Epithelial cell of prostate (primary cell): ENCODE measurements at regions not wholly inside any gene's neighbourhood (a gene's known extent, or its start where the extent isn't known, plus 50 kb on each side); places are given as distances from the start of the nearest gene placed in this dataset.

Source experiments
- DNase-seq: peaks from one replicate; pipeline ENCODE4 v3.0.0-alpha.2; 2011; ENCODE audit warnings: low read depth, low spot score
- H3K27ac ChIP-seq: fragments of 450-650 bp; 2 replicates; pipeline ENCODE4 v1.5.1; 2017; ENCODE audit warnings: mild to moderate bottlenecking

- no peak overlapping the region for H3K27ac ChIP-seq
- no peak for DNase-seq
Measured at GRCh38 chr5:53820802-53821171, 260.3 kb downstream of the NDUFS4 start.

GRCh38 chr5:53825016-53825415 lies 264.6 kb downstream of the NDUFS4 start:
- no peak overlapping the region for H3K27ac ChIP-seq
- DNase-seq: no peak

GRCh38 chr5:53825926-53826325 lies 265.5 kb downstream of the NDUFS4 start:
- H3K27ac ChIP-seq: no peak overlapping the region
- DNase-seq: no peak

- H3K27ac ChIP-seq: no peak overlapping the region
- DNase-seq: no peak
Measured at GRCh38 chr5:53826504-53826903, 266.1 kb downstream of the NDUFS4 start.

- no peak overlapping the region for H3K27ac ChIP-seq
- DNase-seq: no peak
Measured at GRCh38 chr5:53827211-53827651, 266.8 kb downstream of the NDUFS4 start.

GRCh38 chr5:53831496-53831895 lies 271.1 kb downstream of the NDUFS4 start:
- DNase-seq: no peak
- H3K27ac ChIP-seq: no peak overlapping the region
